NCI-H510A treated with DMSO at 0.1 percent for 48 hours (cell line): ENCODE measurements at regions not wholly inside any gene's neighbourhood (a gene's known extent, or its start where the extent isn't known, plus 50 kb on each side); places are given as distances from the start of the nearest gene placed in this dataset.
"Not testable (repeated sequence)": the region's sequence is repeated elsewhere in the genome, so short reads cannot be mapped to it uniquely, and the experiment has no call there.

Experiments used
- DNase-seq: peaks from one replicate; lab custom pipeline; 2025; lab: John Stamatoyannopoulos, UW

GRCh38 chr16:59878999-59879398, 1144.9 kb upstream of the GOT2 start:
- no peak for DNase-seq

GRCh38 chr16:59878479-59878878, 1144.4 kb upstream of the GOT2 start:
- DNase-seq: peak; percentile 25

- no peak for DNase-seq
Observed at GRCh38 chr16:59864981-59865666, 1131.0 kb upstream of the GOT2 start.

- DNase-seq: no peak
Observed at GRCh38 chr16:59859676-59860402, 1125.7 kb upstream of the GOT2 start.

- DNase-seq: no peak
Observed at GRCh38 chr16:59854846-59855439, 1120.8 kb upstream of the GOT2 start.

- DNase-seq: no peak
Observed at GRCh38 chr16:59849716-59850115, 1115.6 kb upstream of the GOT2 start.

- DNase-seq: no peak
Observed at GRCh38 chr16:59848296-59848695, 1114.2 kb upstream of the GOT2 start.

- DNase-seq: no peak
Observed at GRCh38 chr16:59840169-59840568, 1106.1 kb upstream of the GOT2 start.

- no peak for DNase-seq
Observed at GRCh38 chr16:59826767-59827166, 1092.7 kb upstream of the GOT2 start.

GRCh38 chr16:59809488-59809887, 1075.4 kb upstream of the GOT2 start:
- DNase-seq: not testable (repeated sequence)

- no peak for DNase-seq
Observed at GRCh38 chr16:59783191-59783590, 1049.1 kb upstream of the GOT2 start.

- DNase-seq: no peak
Observed at GRCh38 chr16:59773330-59773729, 1039.2 kb upstream of the GOT2 start.

GRCh38 chr16:59759296-59759695, 1025.2 kb upstream of the GOT2 start:
- no peak for DNase-seq

- no peak for DNase-seq
Observed at GRCh38 chr16:59758848-59759247, 1024.7 kb upstream of the GOT2 start.

GRCh38 chr16:59754854-59755253, 1020.7 kb upstream of the GOT2 start:
- DNase-seq: no peak

GRCh38 chr16:59749662-59750336, 1015.7 kb upstream of the GOT2 start:
- DNase-seq: no peak

- DNase-seq: no peak
Observed at GRCh38 chr16:59748531-59748930, 1014.4 kb upstream of the GOT2 start.

- no peak for DNase-seq
Observed at GRCh38 chr16:59743504-59743903, 1009.4 kb upstream of the GOT2 start.

GRCh38 chr16:59740858-59741257, 1006.7 kb upstream of the GOT2 start:
- DNase-seq: no peak

GRCh38 chr16:59737274-59737673, 1003.2 kb upstream of the GOT2 start:
- DNase-seq: no peak

GRCh38 chr16:59733321-59733720, 999.2 kb upstream of the GOT2 start:
- DNase-seq: no peak

GRCh38 chr16:59729613-59730012, 995.5 kb upstream of the GOT2 start:
- no peak for DNase-seq

- DNase-seq: no peak
Observed at GRCh38 chr16:59719121-59719520, 985.0 kb upstream of the GOT2 start.
